ENCODE measurements at regions not wholly inside any gene's neighbourhood (a gene's known extent, or its start where the extent isn't known, plus 50 kb on each side); places are given as distances from the start of the nearest gene placed in this dataset.
A peak's percentile ranks its signal among the peaks of the same experiment; 100 is the strongest.

DNA sequence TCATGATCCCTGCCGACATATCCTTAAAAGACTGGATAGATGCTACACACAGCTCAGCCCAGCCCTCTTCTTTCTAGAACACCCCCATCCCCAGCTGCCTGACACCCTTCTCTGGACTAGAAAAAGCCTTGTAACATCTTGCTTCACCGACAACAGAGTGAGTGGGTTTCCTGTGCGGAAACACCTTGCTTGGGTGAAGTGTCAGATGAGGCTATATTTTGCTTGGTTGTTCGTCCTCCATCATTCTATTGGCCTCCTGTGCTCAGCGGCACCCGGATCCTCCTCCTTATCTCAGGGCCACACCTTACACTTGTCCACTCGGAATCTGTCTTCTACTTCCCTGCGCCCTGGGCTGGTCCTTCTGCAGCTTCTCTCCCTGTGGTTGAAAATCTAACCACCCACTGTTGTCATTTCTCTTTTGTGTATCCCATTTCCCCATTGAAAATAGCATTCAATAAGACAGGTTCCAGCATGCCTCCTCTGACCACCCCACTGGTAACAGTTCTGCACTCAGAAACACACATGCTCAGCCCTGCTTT lies 101.3 kb upstream of the MLN start:
- Histone ChIP-seq H4K20me1 (ENCODE audit: control insufficient read depth, insufficient read depth) (no peaks in the 10 kb centered on the region), H3K4me2 (ENCODE audit: control insufficient read depth, insufficient read depth) (peak overlapping the region; percentile 58), H3K27ac (ENCODE audit: control insufficient read depth, insufficient read depth) (peak overlapping the region; percentile 60), H3K79me2 (ENCODE audit: control insufficient read depth, insufficient read depth, low read length) (no peaks in the 10 kb centered on the region), H2AFZ (ENCODE audit: control insufficient read depth, low read depth, low read length) (peak overlapping the region; percentile 36; the same call in 1 of the 2 replicates), H3K4me3 (no peak overlapping the region), H3K9ac (ENCODE audit: control insufficient read depth, insufficient read depth, low read length) (no peak overlapping the region), H3K9me3 (replicated peaks; ENCODE audit: control insufficient read depth, insufficient read depth, low read length) (no peaks in the 10 kb centered on the region; the same call in 2 of the 3 replicates), H3K4me1 (ENCODE audit: control insufficient read depth, insufficient read depth, low read length) (peaks cover 27% of the 10 kb centered on the region), H3K27me3 (replicated peaks in 1 of 2; ENCODE audit: control insufficient read depth in 2 of 2, insufficient read depth in 2 of 2, low read length in 1 of 2) (no peaks in the 10 kb centered on the region), H3K36me3 (ENCODE audit: control insufficient read depth in 2 of 2, insufficient read depth in 2 of 2, low read length in 1 of 2) (no peaks in the 10 kb centered on the region)
- 17% methylated on average over 8 of the region's 8 CpGs for WGBS (ENCODE audit: insufficient coverage, insufficient replicate concordance, low lambda C conversion rate, missing lambda C conversion rate)
- peak; percentile 81 for FAIRE-seq
- SMC1A ChIA-PET (ENCODE audit: uncharacterized antibody, unreplicated experiment) = interaction anchor here (0.8 kb wide), 1 partner anchor 15 kb away, joined by 3 read pairs; no protein-coding TSS in a partner anchor
- POLR2A ChIA-PET = no interaction called here
- intact Hi-C loops (cut with micrococcal nuclease; ENCODE audit: unreplicated experiment) (no loop called here), in situ Hi-C loops (cut with MboI) (no loop called here)
- RAD21 ChIA-PET (ENCODE audit: unreplicated experiment) = interaction anchor here (1.1 kb wide), 1 partner anchor 10 kb away, joined by 3 read pairs; no protein-coding TSS in a partner anchor
- TF ChIP-seq MXI1 (IDR thresholded peaks at IDR 0.05; ENCODE audit: low read depth, low read length) (no peak), BCL11A (IDR thresholded peaks at IDR 0.05; ENCODE audit: low read depth, low read length) (peak; percentile 14; the same call in 1 of the 2 replicates), SPI1 (IDR thresholded peaks at IDR 0.05; ENCODE audit: borderline replicate concordance, insufficient read depth, low read depth, low read length) (peak; percentile 53; the same call in 1 of the 2 replicates), RUNX3 (IDR thresholded peaks at IDR 0.05; ENCODE audit: low read length) (peak; percentile 72), MYB (IDR thresholded peaks at IDR 0.05; ENCODE audit: borderline replicate concordance, low read depth, low read length) (no peak)
- peak; percentile 9 for DNase-seq (ENCODE audit: low read depth, low spot score)
- BruUV-seq (replicated peaks) = no TSS peak
- CTCF ChIA-PET = interaction anchor here (0.8 to 1.0 kb wide), 2 partner anchors 8 to 134 kb away, joined by 3 to 4 read pairs; no protein-coding TSS in a partner anchor
- peak; percentile 32 for ATAC-seq

GRCh38 chr6:33904747-33905065 lies 100.9 kb upstream of the MLN start:
- Histone ChIP-seq H3K79me2 (ENCODE audit: control insufficient read depth, insufficient read depth, low read length) (no peaks in the 10 kb centered on the region), H3K9ac (ENCODE audit: control insufficient read depth, insufficient read depth, low read length) (no peak overlapping the region), H3K27ac (ENCODE audit: control insufficient read depth, insufficient read depth) (peak overlapping the region; percentile 60), H3K9me3 (replicated peaks; ENCODE audit: control insufficient read depth, insufficient read depth, low read length) (no peaks in the 10 kb centered on the region; the same call in 2 of the 3 replicates), H4K20me1 (ENCODE audit: control insufficient read depth, insufficient read depth) (no peaks in the 10 kb centered on the region), H3K4me1 (ENCODE audit: control insufficient read depth, insufficient read depth, low read length) (peaks cover 27% of the 10 kb centered on the region), H3K4me2 (ENCODE audit: control insufficient read depth, insufficient read depth) (peak overlapping the region; percentile 58), H3K36me3 (ENCODE audit: control insufficient read depth in 2 of 2, insufficient read depth in 2 of 2, low read length in 1 of 2) (no peaks in the 10 kb centered on the region), H3K4me3 (no peak overlapping the region), H3K27me3 (replicated peaks in 1 of 2; ENCODE audit: control insufficient read depth in 2 of 2, insufficient read depth in 2 of 2, low read length in 1 of 2) (no peaks in the 10 kb centered on the region), H2AFZ (ENCODE audit: control insufficient read depth, low read depth, low read length) (peak overlapping the region; percentile 25; the same call in 1 of the 2 replicates)
- SMC1A ChIA-PET (ENCODE audit: uncharacterized antibody, unreplicated experiment) = interaction anchor here (0.8 kb wide), 1 partner anchor 14 kb away, joined by 3 read pairs; no protein-coding TSS in a partner anchor
- peak; percentile 86 for FAIRE-seq
- no TSS peak for BruUV-seq (replicated peaks)
- CTCF ChIA-PET = interaction anchor here (0.8 to 1.0 kb wide), 2 partner anchors 9 to 134 kb away, joined by 3 to 4 read pairs; no protein-coding TSS in a partner anchor
- no peak for ATAC-seq
- 0% methylated on average over 2 of the region's 2 CpGs for WGBS (ENCODE audit: insufficient coverage, insufficient replicate concordance, low lambda C conversion rate, missing lambda C conversion rate)
- intact Hi-C loops (cut with micrococcal nuclease; ENCODE audit: unreplicated experiment) (no loop called here), in situ Hi-C loops (cut with MboI) (no loop called here)
- POLR2A ChIA-PET = no interaction called here
- RAD21 ChIA-PET (ENCODE audit: unreplicated experiment) = interaction anchor here (1.1 kb wide), 1 partner anchor 10 kb away, joined by 3 read pairs; no protein-coding TSS in a partner anchor
- TF ChIP-seq ATF7 (IDR thresholded peaks at IDR 0.05; ENCODE audit: low read depth) (no peak), BHLHE40 (IDR thresholded peaks at IDR 0.05; ENCODE audit: borderline replicate concordance in 1 of 2, low read depth in 2 of 2, low read length in 1 of 2) (no peak), ELK1 (IDR thresholded peaks at IDR 0.05; ENCODE audit: low read depth, low read length) (no peak), KDM1A (IDR thresholded peaks at IDR 0.05; ENCODE audit: borderline replicate concordance) (no peak), HSF1 (IDR thresholded peaks at IDR 0.05; ENCODE audit: low read depth, low read length) (no peak), MYB (IDR thresholded peaks at IDR 0.05; ENCODE audit: borderline replicate concordance, low read depth, low read length) (no peak), RCOR1 (conservative IDR thresholded peaks at IDR 0.05; ENCODE audit: low read depth, low read length) (no peak), SMC3 (IDR thresholded peaks at IDR 0.05; ENCODE audit: borderline replicate concordance, low read length) (no peak), CREM (IDR thresholded peaks at IDR 0.05; ENCODE audit: low read depth) (no peak)
- TF ChIP-seq, protein P1, sequence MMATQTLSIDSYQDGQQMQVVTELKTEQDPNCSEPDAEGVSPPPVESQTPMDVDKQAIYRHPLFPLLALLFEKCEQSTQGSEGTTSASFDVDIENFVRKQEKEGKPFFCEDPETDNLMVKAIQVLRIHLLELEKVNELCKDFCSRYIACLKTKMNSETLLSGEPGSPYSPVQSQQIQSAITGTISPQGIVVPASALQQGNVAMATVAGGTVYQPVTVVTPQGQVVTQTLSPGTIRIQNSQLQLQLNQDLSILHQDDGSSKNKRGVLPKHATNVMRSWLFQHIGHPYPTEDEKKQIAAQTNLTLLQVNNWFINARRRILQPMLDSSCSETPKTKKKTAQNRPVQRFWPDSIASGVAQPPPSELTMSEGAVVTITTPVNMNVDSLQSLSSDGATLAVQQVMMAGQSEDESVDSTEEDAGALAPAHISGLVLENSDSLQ (IDR thresholded peaks at IDR 0.05) = no peak
- no peak for DNase-seq (ENCODE audit: low read depth, low spot score)
